ACC112 (cell line): ENCODE measurements at regions not wholly inside any gene's neighbourhood (a gene's known extent, or its start where the extent isn't known, plus 50 kb on each side); places are given as distances from the start of the nearest gene placed in this dataset.
"Not testable (repeated sequence)": the region's sequence is repeated elsewhere in the genome, so short reads cannot be mapped to it uniquely, and the experiment has no call there.

Experiments
- H2AFZ ChIP-seq: fragments of 200-600 bp; sonication (generic); one replicate; pipeline ENCODE4 v1.6.0; 2017; ENCODE audit warnings: antibody characterized with exemption, low read length; ENCODE audit not compliant: unreplicated experiment
- H3K27ac ChIP-seq: fragments of 200-600 bp; sonication (generic); 2 replicates; pipeline ENCODE4 v1.5.1; 2014; ENCODE audit warnings: low read depth, mild to moderate bottlenecking, antibody characterized with exemption, low read length, moderate library complexity
- H3K27me3 ChIP-seq: fragments of 200-600 bp; sonication (generic); 2 replicates; pipeline ENCODE4 v1.6.1; 2014; ENCODE audit warnings: mild to moderate bottlenecking, antibody characterized with exemption, low read length, moderate library complexity, mixed read lengths; ENCODE audit not compliant: insufficient read depth
- H3K36me3 ChIP-seq: fragments of 200-600 bp; sonication (generic); 2 replicates; pipeline ENCODE4 v1.6.1; 2016; ENCODE audit warnings: mild to moderate bottlenecking, antibody characterized with exemption, low read length, moderate library complexity, mixed read lengths; ENCODE audit not compliant: insufficient read depth
- H3K4me1 ChIP-seq: fragments of 200-600 bp; sonication (generic); one replicate; pipeline ENCODE4 v1.6.1; 2016; ENCODE audit warnings: low read length, mixed read lengths; ENCODE audit not compliant: insufficient read depth, unreplicated experiment, control insufficient read depth
- H3K4me3 ChIP-seq: fragments of 200-600 bp; sonication (generic); 2 replicates; pipeline ENCODE4 v1.5.1; 2014; ENCODE audit warnings: mild to moderate bottlenecking, low read depth, low read length
- H3K79me2 ChIP-seq: fragments of 200-600 bp; sonication (generic); one replicate; pipeline ENCODE4 v1.6.0; 2016; ENCODE audit warnings: low read length; ENCODE audit not compliant: control insufficient read depth, unreplicated experiment, insufficient read depth

DNA sequence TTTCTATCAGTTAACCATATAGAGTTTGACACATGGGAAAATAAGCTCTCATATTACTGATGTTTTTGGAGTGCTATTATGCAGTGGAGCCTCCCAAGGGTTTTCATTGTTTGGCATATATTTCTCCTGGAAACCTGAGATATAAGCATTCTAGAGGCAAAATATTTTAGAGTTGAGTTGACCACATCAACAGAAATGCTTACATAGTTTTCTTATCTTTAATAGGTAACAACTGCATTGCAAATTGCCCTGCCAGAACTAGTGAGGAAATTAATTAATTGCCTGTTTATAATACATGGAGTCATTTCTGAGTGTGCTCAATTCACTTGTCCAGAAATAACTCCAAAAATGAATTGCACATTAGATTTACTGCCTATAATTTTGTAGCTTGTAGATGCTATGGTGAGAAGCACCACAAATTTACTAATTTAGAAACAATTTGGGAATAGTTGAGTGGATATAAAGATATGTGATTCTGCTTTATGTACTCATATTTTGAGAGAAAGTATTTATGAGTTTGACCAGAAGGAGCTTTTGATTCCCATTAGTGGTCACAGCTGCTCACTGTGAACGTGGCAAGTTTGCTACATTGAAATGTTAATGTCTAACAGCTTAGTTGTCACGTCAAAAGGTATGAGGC is 288.7 kb downstream of the CD109 start:
- Histone ChIP-seq H3K27me3 (no peaks in the 10 kb centered on the region), H3K4me3 (no peak overlapping the region), H3K36me3 (no peaks in the 10 kb centered on the region), H3K27ac (no peak overlapping the region), H2AFZ (no peak overlapping the region), H3K79me2 (no peaks in the 10 kb centered on the region), H3K4me1 (peaks cover 6% of the 10 kb centered on the region)

DNA sequence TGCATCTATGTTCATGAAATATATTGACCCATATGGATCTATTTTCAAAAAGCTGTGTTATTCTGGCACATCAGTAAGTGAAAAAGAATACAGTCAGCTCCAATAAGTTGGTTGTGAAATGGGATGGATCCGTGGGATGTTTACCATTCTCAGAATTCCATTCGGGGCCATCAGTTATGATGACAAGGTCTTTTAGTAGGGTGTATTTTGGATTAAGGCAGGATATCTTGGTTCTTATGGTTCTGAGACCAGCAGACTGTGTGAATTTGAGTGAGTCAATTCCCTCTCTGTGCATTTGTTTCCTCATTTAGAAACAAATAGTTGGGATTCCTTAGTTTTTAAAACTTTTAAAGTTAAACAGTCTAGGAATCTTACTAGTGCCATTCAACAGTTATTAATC is 287.4 kb downstream of the CD109 start:
- Histone ChIP-seq H3K27ac (no peak overlapping the region), H2AFZ (no peak overlapping the region), H3K36me3 (no peaks in the 10 kb centered on the region), H3K27me3 (no peaks in the 10 kb centered on the region), H3K4me1 (peaks cover 6% of the 10 kb centered on the region), H3K79me2 (no peaks in the 10 kb centered on the region), H3K4me3 (no peak overlapping the region)

DNA sequence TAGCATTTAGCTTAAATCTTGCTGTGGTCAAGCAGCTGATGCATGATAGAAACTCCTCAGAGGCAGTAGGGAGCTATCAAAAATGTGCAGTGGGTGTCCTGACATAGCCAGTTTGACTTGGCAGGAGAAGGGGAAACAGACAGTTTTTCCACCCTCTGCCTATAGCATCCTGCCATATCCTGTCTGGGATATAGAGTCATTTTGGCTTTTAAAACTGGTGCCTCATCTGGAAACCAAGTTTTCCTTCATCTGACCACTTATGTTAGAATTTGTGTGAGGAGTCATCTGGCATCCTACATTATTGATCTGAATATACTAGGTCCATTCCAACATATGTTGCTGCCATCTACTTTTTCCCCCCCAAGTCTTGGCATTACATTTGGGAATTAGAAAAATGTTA is 284.1 kb downstream of the CD109 start:
- H3K4me3 ChIP-seq, result no peak overlapping the region
- H3K79me2 ChIP-seq, result no peaks in the 10 kb centered on the region
- peaks cover 6% of the 10 kb centered on the region for H3K4me1 ChIP-seq
- no peak overlapping the region for H3K27ac ChIP-seq
- H2AFZ ChIP-seq, result no peak overlapping the region
- H3K27me3 ChIP-seq, result no peaks in the 10 kb centered on the region
- no peaks in the 10 kb centered on the region for H3K36me3 ChIP-seq

DNA sequence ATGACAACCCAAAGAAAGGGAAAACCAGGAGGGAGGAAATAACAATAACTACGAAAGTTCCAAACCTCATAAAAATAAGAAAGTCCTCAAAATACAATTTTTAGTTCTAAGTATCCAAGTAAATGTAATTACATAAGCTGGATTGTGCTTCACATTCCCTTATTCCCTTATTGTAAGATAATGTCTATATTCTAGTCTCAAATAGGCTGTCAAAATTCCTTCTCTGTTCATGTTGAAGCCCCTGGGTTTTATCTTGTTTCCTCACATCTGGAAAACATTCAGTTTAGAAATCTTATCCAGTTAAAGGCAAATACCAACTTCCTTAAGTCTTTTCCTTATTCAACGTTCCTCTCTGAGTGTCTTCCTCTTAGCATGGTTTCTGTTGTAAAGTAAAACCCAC is 282.3 kb downstream of the CD109 start:
- no peaks in the 10 kb centered on the region for H3K4me1 ChIP-seq
- no peaks in the 10 kb centered on the region for H3K36me3 ChIP-seq
- H2AFZ ChIP-seq, result no peak overlapping the region
- no peak overlapping the region for H3K4me3 ChIP-seq
- H3K27ac ChIP-seq, result no peak overlapping the region
- H3K79me2 ChIP-seq, result no peaks in the 10 kb centered on the region
- no peaks in the 10 kb centered on the region for H3K27me3 ChIP-seq

DNA sequence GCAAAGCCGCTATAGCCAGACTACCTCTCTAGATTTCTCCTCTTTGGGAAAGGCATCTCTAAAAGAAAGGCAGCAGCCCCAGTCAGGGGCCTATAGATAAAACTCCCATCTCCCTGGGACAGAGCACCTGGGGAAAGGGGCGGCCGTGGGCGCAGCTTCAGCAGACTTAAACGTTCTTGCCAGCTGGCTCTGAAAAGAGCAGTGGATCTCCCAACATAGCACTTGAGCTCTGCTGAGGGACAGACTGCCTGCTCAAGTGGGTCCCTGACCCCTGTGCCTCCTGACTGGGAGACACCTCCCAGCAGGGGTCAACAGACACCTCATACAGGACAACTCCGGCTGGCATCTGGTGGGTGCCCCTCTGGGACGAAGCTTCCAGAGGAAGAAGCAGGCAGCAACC is 276.5 kb downstream of the CD109 start:
- H3K4me3 ChIP-seq, H3K27ac ChIP-seq, H2AFZ ChIP-seq, H3K79me2 ChIP-seq, H3K36me3 ChIP-seq, H3K27me3 ChIP-seq, H3K4me1 ChIP-seq: not testable (repeated sequence)

DNA sequence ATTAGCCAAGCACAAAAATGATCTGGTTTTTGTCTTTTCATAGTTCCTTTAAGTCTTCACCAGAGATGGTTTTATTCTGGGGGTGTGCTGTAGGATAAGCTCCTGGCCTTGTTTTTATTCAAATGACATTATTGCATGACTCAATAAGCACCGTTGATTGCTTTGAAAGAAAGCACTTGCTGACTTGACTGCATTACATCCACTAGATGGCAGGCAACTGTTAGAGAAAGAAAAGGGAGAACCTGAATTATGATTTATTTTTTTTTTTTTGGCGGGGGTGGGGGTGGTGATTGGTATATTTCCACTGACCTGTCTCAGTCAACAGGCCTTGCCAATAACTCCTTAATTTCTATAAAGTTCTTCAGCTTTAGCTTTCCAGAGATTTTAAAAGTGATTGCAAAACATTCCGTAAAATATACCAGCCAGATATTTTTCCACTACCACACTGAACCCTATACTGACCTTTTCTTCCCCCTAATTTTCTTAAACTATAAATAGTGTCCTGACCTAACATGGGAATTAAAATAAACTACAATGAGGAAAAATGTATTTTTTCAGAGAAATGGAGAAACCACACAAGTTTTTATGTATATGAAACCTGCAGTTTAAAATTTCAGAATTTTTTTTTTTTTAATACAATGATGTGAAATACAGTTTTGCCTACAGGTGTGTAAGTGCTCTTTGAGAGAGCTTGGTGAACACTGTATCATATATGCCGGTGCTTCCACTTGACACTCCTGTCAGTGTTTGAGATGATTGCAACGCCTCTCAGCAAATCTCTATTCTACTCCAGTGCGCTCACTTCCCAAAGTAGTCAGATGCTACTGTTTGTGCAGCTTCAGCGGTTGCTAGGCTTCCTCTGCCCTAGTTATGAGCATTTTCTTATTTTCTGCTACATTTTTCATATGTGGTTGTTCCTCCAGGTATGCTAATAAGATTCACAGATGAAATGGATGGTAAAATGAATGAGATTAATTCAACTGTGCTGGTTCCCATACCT is 274.3 kb downstream of the CD109 start:
- Histone ChIP-seq H3K4me1 (no peaks in the 10 kb centered on the region), H2AFZ (peak overlapping the region; percentile 20), H3K27ac (no peak overlapping the region), H3K79me2 (no peaks in the 10 kb centered on the region), H3K27me3 (no peaks in the 10 kb centered on the region), H3K36me3 (no peaks in the 10 kb centered on the region), H3K4me3 (no peak overlapping the region)

DNA sequence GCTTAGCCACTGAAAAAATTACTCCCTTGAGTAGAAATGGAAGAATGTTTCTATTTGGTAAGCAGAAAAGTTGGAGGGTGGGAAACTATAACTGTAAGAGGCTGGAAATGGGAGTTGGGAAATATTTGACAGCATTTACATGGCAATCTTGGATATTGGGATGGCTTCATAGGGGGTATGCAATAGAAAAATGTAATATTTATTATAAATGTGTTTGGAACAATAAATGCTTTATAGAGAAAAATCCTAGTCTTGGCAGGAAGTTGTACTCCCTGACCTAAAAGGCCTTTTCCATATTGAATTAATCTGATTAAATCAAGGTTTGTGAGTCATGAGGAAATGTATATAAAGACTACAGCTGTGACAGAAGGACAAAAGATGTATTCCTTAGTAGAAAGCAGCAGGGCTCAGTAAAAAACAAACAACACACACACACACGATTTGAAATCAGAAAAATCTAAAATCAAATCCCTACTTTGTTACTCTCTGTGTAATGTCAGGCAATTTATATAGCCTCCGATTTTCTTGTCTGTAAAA is 272.3 kb downstream of the CD109 start:
- H3K27me3 ChIP-seq, result no peaks in the 10 kb centered on the region

DNA sequence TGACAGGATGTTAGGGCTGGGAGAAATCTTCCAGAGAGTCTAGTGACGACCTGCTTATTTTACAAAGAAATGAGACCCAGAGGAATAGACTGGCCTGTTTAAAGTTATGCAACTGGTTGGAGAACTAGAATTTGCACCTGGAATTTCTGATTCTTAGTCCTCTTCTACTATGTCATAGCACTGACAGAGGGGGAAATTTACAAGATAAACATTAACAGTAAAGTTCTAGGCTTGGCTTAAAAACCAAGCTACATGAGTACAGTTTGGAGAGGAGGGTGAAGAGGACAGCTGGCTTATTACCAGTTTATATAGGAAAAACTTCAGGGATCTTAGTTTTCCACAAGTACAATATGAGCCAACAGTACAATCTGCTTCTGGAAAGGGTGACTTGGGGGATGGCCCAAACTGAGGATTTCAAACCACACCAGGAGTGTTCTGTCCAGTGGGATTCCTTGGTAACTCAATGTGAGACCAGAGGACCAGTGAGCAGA is 269.6 kb downstream of the CD109 start:
- Histone ChIP-seq H3K36me3 (no peaks in the 10 kb centered on the region), H3K4me3 (no peak overlapping the region), H3K27ac (no peak overlapping the region), H3K79me2 (no peaks in the 10 kb centered on the region), H3K27me3 (no peaks in the 10 kb centered on the region; the same call in 1 of the 2 replicates), H2AFZ (no peak overlapping the region), H3K4me1 (no peaks in the 10 kb centered on the region)

More for the DNA sequence above, 272.3 kb downstream of the CD109 start:
- H3K4me1 ChIP-seq, result no peaks in the 10 kb centered on the region
- no peak overlapping the region for H3K4me3 ChIP-seq
- no peaks in the 10 kb centered on the region for H3K79me2 ChIP-seq
- no peak overlapping the region for H3K27ac ChIP-seq
- H3K36me3 ChIP-seq, result no peaks in the 10 kb centered on the region
- H2AFZ ChIP-seq, result no peak overlapping the region

DNA sequence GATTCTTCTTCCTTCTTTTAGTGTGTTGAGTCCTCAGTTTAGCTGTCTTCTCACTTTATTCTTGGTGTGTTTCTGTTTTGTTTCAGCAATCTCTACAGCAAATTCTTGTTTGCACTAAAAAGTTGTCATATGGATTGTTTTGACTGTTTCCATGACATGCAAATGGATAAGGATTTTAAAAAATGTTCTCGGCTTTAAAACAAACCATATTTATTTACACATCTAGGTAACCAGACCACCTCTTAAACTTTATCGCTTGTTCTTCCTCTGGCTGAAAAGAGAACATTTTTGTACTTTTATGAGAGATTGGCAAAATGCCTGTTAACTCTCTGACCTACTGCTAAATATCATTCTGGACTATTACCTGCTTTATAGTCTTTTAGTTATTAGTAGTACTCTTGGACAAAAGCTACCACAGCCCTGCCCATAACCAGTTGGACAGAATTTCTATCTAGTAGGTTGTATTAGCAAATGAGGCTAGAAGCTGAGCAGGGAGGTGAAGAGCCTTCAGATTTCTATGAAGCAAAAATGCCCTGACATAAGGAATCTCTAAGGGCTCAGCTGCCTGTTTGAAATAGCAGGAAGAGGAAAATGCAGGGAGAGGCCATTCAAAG is 268.3 kb downstream of the CD109 start:
- Histone ChIP-seq H2AFZ (no peak overlapping the region), H3K27me3 (no peaks in the 10 kb centered on the region; the same call in 1 of the 2 replicates), H3K79me2 (no peaks in the 10 kb centered on the region), H3K4me1 (no peaks in the 10 kb centered on the region), H3K36me3 (no peaks in the 10 kb centered on the region), H3K27ac (no peak overlapping the region), H3K4me3 (no peak overlapping the region)

DNA sequence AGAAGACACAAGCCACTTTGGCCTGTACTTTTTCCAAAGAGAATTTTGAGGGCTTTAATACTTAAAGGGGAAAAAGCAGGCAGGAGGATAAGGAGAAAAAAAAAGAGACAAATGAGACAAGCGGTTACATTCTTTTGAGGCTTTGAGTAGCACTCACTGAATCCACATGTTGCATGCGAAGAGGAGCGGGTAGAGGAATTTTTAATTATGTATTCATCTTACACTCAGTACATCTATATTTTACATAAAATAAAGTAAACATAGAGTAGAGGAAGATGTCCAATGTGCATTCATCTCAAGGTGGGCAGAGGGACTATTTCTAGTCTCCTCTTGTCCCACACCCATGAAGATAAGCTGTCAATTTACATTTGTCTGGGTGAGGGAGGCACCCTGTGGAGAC is 266.9 kb downstream of the CD109 start:
- H3K27ac ChIP-seq, result no peak overlapping the region
- H3K79me2 ChIP-seq, result no peaks in the 10 kb centered on the region
- no peaks in the 10 kb centered on the region for H3K36me3 ChIP-seq
- no peaks in the 10 kb centered on the region for H3K4me1 ChIP-seq
- H2AFZ ChIP-seq, result no peak overlapping the region
- H3K27me3 ChIP-seq, result no peaks in the 10 kb centered on the region; the same call in 1 of the 2 replicates
- H3K4me3 ChIP-seq, result no peak overlapping the region
